ENCODE measurements at regions not wholly inside any gene's neighbourhood (a gene's known extent, or its start where the extent isn't known, plus 50 kb on each side); places are given as distances from the start of the nearest gene placed in this dataset.

- TF ChIP-seq CTCF (conservative IDR thresholded peaks at IDR 0.05; ENCODE audit: low read depth, low read length): no peak
Measured at GRCh38 chr14:25626986-25627385, 577.0 kb upstream of the STXBP6 start.

GRCh38 chr14:25622763-25623162 is 572.8 kb upstream of the STXBP6 start:
- Histone ChIP-seq H3K9ac (no peak overlapping the region), H3K36me3 (ENCODE audit: insufficient read depth) (no peaks in the 10 kb centered on the region), H3K4me3 (IDR thresholded peaks at IDR 0.05; ENCODE audit: insufficient read depth, low read depth, low read length) (no peak overlapping the region), H4K20me1 (ENCODE audit: insufficient read depth) (no peaks in the 10 kb centered on the region), H3K79me2 (ENCODE audit: insufficient read depth, low read depth) (no peaks in the 10 kb centered on the region), H3K4me1 (ENCODE audit: low read depth, poor library complexity, severe bottlenecking) (no peaks in the 10 kb centered on the region), H3K27me3 (ENCODE audit: insufficient read depth, low read depth) (no peaks in the 10 kb centered on the region), H3K27ac (no peak overlapping the region), H2AFZ (ENCODE audit: low read depth) (no peak overlapping the region), H3K4me2 (no peak overlapping the region)
- TF ChIP-seq CTCF (conservative IDR thresholded peaks at IDR 0.05; ENCODE audit: low read depth, low read length): no peak

More at GRCh38 chr14:25626986-25627385, 577.0 kb upstream of the STXBP6 start:
- Histone ChIP-seq H3K4me1 (ENCODE audit: low read depth, poor library complexity, severe bottlenecking) (no peaks in the 10 kb centered on the region), H3K9ac (no peak overlapping the region), H3K36me3 (ENCODE audit: insufficient read depth) (no peaks in the 10 kb centered on the region), H3K4me3 (IDR thresholded peaks at IDR 0.05; ENCODE audit: insufficient read depth, low read depth, low read length) (no peak overlapping the region), H3K4me2 (no peak overlapping the region), H4K20me1 (ENCODE audit: insufficient read depth) (no peaks in the 10 kb centered on the region), H3K79me2 (ENCODE audit: insufficient read depth, low read depth) (no peaks in the 10 kb centered on the region), H3K27ac (no peak overlapping the region), H3K27me3 (ENCODE audit: insufficient read depth, low read depth) (no peaks in the 10 kb centered on the region), H2AFZ (ENCODE audit: low read depth) (no peak overlapping the region)

GRCh38 chr14:25620515-25620914 is 570.6 kb upstream of the STXBP6 start:
- no peak overlapping the region for H3K9ac ChIP-seq
- no peaks in the 10 kb centered on the region for H3K79me2 ChIP-seq (ENCODE audit: insufficient read depth, low read depth)

GRCh38 chr14:25615174-25615573 is 565.2 kb upstream of the STXBP6 start:
- Histone ChIP-seq H3K4me2 (no peak overlapping the region), H3K36me3 (ENCODE audit: insufficient read depth) (no peaks in the 10 kb centered on the region), H4K20me1 (ENCODE audit: insufficient read depth) (no peaks in the 10 kb centered on the region), H3K9ac (no peak overlapping the region), H3K27ac (no peak overlapping the region), H3K4me3 (IDR thresholded peaks at IDR 0.05; ENCODE audit: insufficient read depth, low read depth, low read length) (no peak overlapping the region), H2AFZ (ENCODE audit: low read depth) (no peak overlapping the region), H3K4me1 (ENCODE audit: low read depth, poor library complexity, severe bottlenecking) (no peaks in the 10 kb centered on the region), H3K27me3 (ENCODE audit: insufficient read depth, low read depth) (no peaks in the 10 kb centered on the region), H3K79me2 (ENCODE audit: insufficient read depth, low read depth) (no peaks in the 10 kb centered on the region)
- TF ChIP-seq CTCF (conservative IDR thresholded peaks at IDR 0.05; ENCODE audit: low read depth, low read length): no peak

More at GRCh38 chr14:25620515-25620914, 570.6 kb upstream of the STXBP6 start:
- H3K27ac ChIP-seq: no peak overlapping the region
- no peak overlapping the region for H2AFZ ChIP-seq (ENCODE audit: low read depth)
- no peak overlapping the region for H3K4me2 ChIP-seq
- no peaks in the 10 kb centered on the region for H3K4me1 ChIP-seq (ENCODE audit: low read depth, poor library complexity, severe bottlenecking)
- no peak for TF ChIP-seq CTCF (conservative IDR thresholded peaks at IDR 0.05; ENCODE audit: low read depth, low read length)
- H3K4me3 ChIP-seq (IDR thresholded peaks at IDR 0.05; ENCODE audit: insufficient read depth, low read depth, low read length): no peak overlapping the region
- no peaks in the 10 kb centered on the region for H4K20me1 ChIP-seq (ENCODE audit: insufficient read depth)
- H3K27me3 ChIP-seq (ENCODE audit: insufficient read depth, low read depth): no peaks in the 10 kb centered on the region
- no peaks in the 10 kb centered on the region for H3K36me3 ChIP-seq (ENCODE audit: insufficient read depth)
